ENCODE measurements at regions not wholly inside any gene's neighbourhood (a gene's known extent, or its start where the extent isn't known, plus 50 kb on each side); places are given as distances from the start of the nearest gene placed in this dataset.

DNA sequence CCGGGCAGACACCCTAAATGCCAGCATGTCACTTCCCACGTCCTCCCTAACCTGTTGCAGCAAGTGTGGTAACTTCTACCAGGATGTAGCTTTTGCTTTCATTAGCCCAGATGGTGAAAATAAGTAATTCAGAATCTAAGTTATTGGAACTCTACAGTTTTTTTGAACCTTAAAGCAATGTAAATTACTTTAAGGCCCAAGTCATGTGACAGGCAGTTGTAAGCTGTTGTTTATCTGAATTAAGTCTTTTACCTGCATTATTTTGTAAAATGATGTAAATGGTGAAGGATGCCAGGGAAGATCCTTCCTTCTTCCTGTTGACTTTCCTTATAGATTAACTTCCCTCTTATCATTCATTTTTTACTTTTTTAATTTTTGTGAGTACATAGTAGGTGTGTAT is 670.2 kb downstream of the SEMA5A start:
- Histone ChIP-seq H3K36me3 (ENCODE audit: insufficient read depth, low read length) (no peaks in the 10 kb centered on the region), H3K4me1 (ENCODE audit: insufficient read depth, low read length) (no peaks in the 10 kb centered on the region), H3K27me3 (ENCODE audit: insufficient read depth, low read length) (no peaks in the 10 kb centered on the region), H3K4me3 (ENCODE audit: low read length in 2 of 2) (no peak overlapping the region), H3K27ac (ENCODE audit: low read depth, low read length) (no peak overlapping the region), H3K9me3 (ENCODE audit: control insufficient read depth in 1 of 2, low read length in 2 of 2) (peaks cover 0 to 5% of the 10 kb centered on the region in 2 donors)
- H3K36me3 Mint-ChIP-seq = no peaks in the 10 kb centered on the region
- ChIA-PET POLR2A (ENCODE audit: partially characterized antibody) (no interaction called here), CTCF (ENCODE audit: partially characterized antibody) (no interaction called here)
- H3K27me3 Mint-ChIP-seq = no peaks in the 10 kb centered on the region
- no peaks in the 10 kb centered on the region for H3K4me1 Mint-ChIP-seq
- no peak overlapping the region for H3K27ac Mint-ChIP-seq
- no peak overlapping the region for H3K4me3 Mint-ChIP-seq
- intact Hi-C loops (cut with micrococcal nuclease) = no loop called here
- peaks cover 2 to 12% (median 8%) of the 10 kb centered on the region in 8 donors for H3K9me3 Mint-ChIP-seq
- no peak for DNase-seq

DNA sequence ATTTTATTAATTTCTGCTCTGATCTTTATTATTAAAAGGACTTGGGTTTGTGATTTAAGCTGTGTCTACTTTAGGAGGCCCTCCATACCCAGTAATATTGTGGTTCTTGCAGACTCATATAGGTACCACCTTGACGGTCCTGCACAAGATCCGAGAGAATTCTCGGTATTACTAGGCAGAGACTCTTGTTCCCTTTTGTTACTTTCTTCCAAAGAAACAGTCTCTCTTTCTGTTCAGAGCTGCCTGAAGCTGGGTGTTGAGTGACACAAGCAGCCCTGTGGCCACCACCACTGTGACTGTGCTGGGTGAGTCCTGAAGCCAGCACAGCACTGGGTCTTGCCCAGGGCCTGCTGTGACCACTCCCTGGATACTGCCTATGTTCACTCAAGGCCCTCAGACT is 666.6 kb downstream of the SEMA5A start:
- Histone ChIP-seq H3K27ac (ENCODE audit: low read depth, low read length) (no peak overlapping the region), H3K36me3 (ENCODE audit: insufficient read depth, low read length) (no peaks in the 10 kb centered on the region), H3K4me3 (ENCODE audit: low read length in 2 of 2) (no peak overlapping the region), H3K27me3 (ENCODE audit: insufficient read depth, low read length) (no peaks in the 10 kb centered on the region), H3K4me1 (ENCODE audit: insufficient read depth, low read length) (no peaks in the 10 kb centered on the region), H3K9me3 (ENCODE audit: control insufficient read depth in 1 of 2, low read length in 2 of 2) (peaks cover 0 to 5% of the 10 kb centered on the region in 2 donors)
- H3K27me3 Mint-ChIP-seq = no peaks in the 10 kb centered on the region
- peaks cover 3 to 21% (median 9%) of the 10 kb centered on the region in 8 donors for H3K9me3 Mint-ChIP-seq
- no peak overlapping the region for H3K27ac Mint-ChIP-seq
- intact Hi-C loops (cut with micrococcal nuclease) = no loop called here
- ChIA-PET POLR2A (ENCODE audit: partially characterized antibody) (no interaction called here), CTCF (ENCODE audit: partially characterized antibody) (no interaction called here)
- no peak overlapping the region for H3K4me3 Mint-ChIP-seq
- no peaks in the 10 kb centered on the region for H3K36me3 Mint-ChIP-seq
- no peak for DNase-seq
- H3K4me1 Mint-ChIP-seq = no peaks in the 10 kb centered on the region

DNA sequence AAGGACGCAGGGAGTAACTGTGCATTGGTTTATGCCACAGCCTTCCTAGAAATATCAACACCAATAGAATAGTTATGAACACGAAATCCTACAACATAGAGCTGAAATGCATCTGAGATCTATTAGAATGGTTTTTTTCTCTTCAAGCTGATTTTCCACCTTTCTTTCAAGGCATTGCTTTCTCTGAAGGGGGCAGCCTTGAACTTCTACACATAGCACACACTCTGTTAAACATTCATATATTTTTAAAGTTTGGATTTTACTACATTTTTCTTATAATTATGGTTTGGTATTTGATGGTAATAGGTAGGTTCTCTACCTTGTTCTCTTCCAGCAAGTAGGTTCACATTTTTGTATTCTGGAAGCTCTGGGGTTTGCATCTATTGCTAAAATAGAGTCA is 661.8 kb downstream of the SEMA5A start:
- Mint-ChIP-seq H3K4me1 (no peaks in the 10 kb centered on the region), H3K27me3 (no peaks in the 10 kb centered on the region), H3K4me3 (no peak overlapping the region), H3K36me3 (no peaks in the 10 kb centered on the region), H3K9me3 (peaks cover 0 to 20% (median 9%) of the 10 kb centered on the region in 8 donors), H3K27ac (no peak overlapping the region)
- no peak for DNase-seq
- CTCF ChIA-PET (ENCODE audit: partially characterized antibody) = no interaction called here
- intact Hi-C loops (cut with micrococcal nuclease) = no loop called here
- H3K4me1 ChIP-seq (ENCODE audit: insufficient read depth, low read length) = no peaks in the 10 kb centered on the region
- no peaks in the 10 kb centered on the region for H3K36me3 ChIP-seq (ENCODE audit: insufficient read depth, low read length)
- POLR2A ChIA-PET (ENCODE audit: partially characterized antibody) = no interaction called here
- H3K27ac ChIP-seq (ENCODE audit: low read depth, low read length) = no peak overlapping the region
- H3K4me3 ChIP-seq (ENCODE audit: low read length in 2 of 2) = no peak overlapping the region
- no peaks in the 10 kb centered on the region for H3K9me3 ChIP-seq (ENCODE audit: control insufficient read depth in 1 of 2, low read length in 2 of 2)
- no peaks in the 10 kb centered on the region for H3K27me3 ChIP-seq (ENCODE audit: insufficient read depth, low read length)

DNA sequence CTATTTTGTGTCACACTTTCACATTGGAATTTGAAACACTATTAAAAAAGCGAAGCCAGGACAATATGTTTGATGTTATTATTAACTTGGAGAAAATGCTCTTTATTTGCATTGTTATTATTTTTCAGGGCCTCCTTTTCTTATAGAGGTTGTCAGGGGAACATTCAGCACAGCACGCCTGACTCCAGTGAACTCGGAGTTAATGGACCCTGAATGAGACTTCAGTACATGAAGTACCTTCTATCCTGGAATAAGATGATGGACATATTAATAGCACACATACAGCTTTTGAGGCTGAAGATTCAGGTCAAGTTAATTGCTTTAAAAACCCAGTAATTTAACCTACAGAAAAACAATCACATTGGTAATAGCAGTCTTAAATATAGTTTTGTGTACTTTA is 652.9 kb downstream of the SEMA5A start:
- H3K9me3 Mint-ChIP-seq = peaks cover 0 to 11% (median 4%) of the 10 kb centered on the region in 8 donors
- H3K36me3 ChIP-seq (ENCODE audit: insufficient read depth, low read length) = no peaks in the 10 kb centered on the region
- H3K27ac ChIP-seq (ENCODE audit: low read depth, low read length) = no peak overlapping the region
- H3K4me1 Mint-ChIP-seq = no peaks in the 10 kb centered on the region
- H3K4me1 ChIP-seq (ENCODE audit: insufficient read depth, low read length) = no peaks in the 10 kb centered on the region
- ChIA-PET CTCF (ENCODE audit: partially characterized antibody) (no interaction called here), POLR2A (ENCODE audit: partially characterized antibody) (no interaction called here)
- H3K9me3 ChIP-seq (ENCODE audit: control insufficient read depth in 1 of 2, low read length in 2 of 2) = no peaks in the 10 kb centered on the region
- no peaks in the 10 kb centered on the region for H3K27me3 ChIP-seq (ENCODE audit: insufficient read depth, low read length)
- H3K27me3 Mint-ChIP-seq = no peaks in the 10 kb centered on the region
- H3K4me3 ChIP-seq (ENCODE audit: low read length in 2 of 2) = no peak overlapping the region
- intact Hi-C loops (cut with micrococcal nuclease) = no loop called here
- H3K27ac Mint-ChIP-seq = no peak overlapping the region
- no peak for DNase-seq
- H3K4me3 Mint-ChIP-seq = no peak overlapping the region
- no peaks in the 10 kb centered on the region for H3K36me3 Mint-ChIP-seq

DNA sequence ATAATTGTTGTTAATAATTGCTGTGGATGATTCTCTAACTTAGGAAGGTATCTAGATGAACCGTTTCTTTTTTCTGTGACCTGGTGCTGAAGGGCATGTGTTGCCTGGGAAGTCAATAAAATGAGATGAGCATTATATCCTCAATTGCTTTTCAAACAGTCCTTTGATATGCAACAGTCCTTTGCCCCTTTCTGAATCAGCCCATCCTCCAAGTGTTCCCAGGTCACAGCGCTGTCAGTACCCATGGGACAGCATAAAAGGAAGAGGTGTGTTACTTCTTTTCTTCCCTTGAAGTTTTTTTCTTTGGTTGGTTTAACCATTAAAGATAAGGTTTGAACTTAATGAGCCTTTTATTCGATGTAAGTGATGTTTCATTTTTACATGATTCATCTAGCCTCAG is 651.8 kb downstream of the SEMA5A start:
- no peaks in the 10 kb centered on the region for H3K36me3 ChIP-seq (ENCODE audit: insufficient read depth, low read length)
- Mint-ChIP-seq H3K36me3 (no peaks in the 10 kb centered on the region), H3K27ac (no peak overlapping the region), H3K27me3 (no peaks in the 10 kb centered on the region), H3K9me3 (peaks cover 0 to 11% (median 5%) of the 10 kb centered on the region in 8 donors), H3K4me3 (no peak overlapping the region), H3K4me1 (no peaks in the 10 kb centered on the region)
- no peaks in the 10 kb centered on the region for H3K4me1 ChIP-seq (ENCODE audit: insufficient read depth, low read length)
- no peak overlapping the region for H3K4me3 ChIP-seq (ENCODE audit: low read length in 2 of 2)
- ChIA-PET POLR2A (ENCODE audit: partially characterized antibody) (no interaction called here), CTCF (ENCODE audit: partially characterized antibody) (no interaction called here)
- no peak for DNase-seq
- no peaks in the 10 kb centered on the region for H3K9me3 ChIP-seq (ENCODE audit: control insufficient read depth in 1 of 2, low read length in 2 of 2)
- H3K27me3 ChIP-seq (ENCODE audit: insufficient read depth, low read length) = no peaks in the 10 kb centered on the region
- intact Hi-C loops (cut with micrococcal nuclease) = no loop called here
- H3K27ac ChIP-seq (ENCODE audit: low read depth, low read length) = no peak overlapping the region

DNA sequence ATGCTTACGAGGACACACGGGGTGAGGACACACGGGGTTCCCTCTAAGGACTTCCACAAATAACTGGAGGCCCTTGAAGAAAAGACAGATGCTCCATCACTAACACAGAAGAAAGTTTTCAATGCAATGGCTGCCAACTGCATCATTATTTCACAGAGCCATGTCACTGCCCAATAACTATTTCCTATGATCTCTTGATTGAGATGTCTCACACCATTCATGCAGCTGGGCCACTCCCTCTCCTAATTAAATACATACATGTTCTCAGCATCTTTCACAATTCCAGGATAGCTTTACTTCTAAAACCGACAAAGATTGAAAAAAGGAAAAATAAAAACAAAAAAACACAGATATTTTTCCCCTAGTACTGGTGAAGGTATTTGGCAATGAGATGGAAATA is 650.8 kb downstream of the SEMA5A start:
- Mint-ChIP-seq H3K36me3 (no peaks in the 10 kb centered on the region), H3K27me3 (no peaks in the 10 kb centered on the region), H3K27ac (no peak overlapping the region), H3K4me1 (no peaks in the 10 kb centered on the region), H3K9me3 (peaks cover 0 to 11% (median 5%) of the 10 kb centered on the region in 8 donors), H3K4me3 (no peak overlapping the region)
- Histone ChIP-seq H3K27me3 (ENCODE audit: insufficient read depth, low read length) (no peaks in the 10 kb centered on the region), H3K4me1 (ENCODE audit: insufficient read depth, low read length) (no peaks in the 10 kb centered on the region), H3K27ac (ENCODE audit: low read depth, low read length) (no peak overlapping the region), H3K4me3 (ENCODE audit: low read length in 2 of 2) (no peak overlapping the region), H3K36me3 (ENCODE audit: insufficient read depth, low read length) (no peaks in the 10 kb centered on the region), H3K9me3 (ENCODE audit: control insufficient read depth in 1 of 2, low read length in 2 of 2) (no peaks in the 10 kb centered on the region)
- CTCF ChIA-PET (ENCODE audit: partially characterized antibody) = no interaction called here
- POLR2A ChIA-PET (ENCODE audit: partially characterized antibody) = no interaction called here
- intact Hi-C loops (cut with micrococcal nuclease) = no loop called here
- DNase-seq = no peak

DNA sequence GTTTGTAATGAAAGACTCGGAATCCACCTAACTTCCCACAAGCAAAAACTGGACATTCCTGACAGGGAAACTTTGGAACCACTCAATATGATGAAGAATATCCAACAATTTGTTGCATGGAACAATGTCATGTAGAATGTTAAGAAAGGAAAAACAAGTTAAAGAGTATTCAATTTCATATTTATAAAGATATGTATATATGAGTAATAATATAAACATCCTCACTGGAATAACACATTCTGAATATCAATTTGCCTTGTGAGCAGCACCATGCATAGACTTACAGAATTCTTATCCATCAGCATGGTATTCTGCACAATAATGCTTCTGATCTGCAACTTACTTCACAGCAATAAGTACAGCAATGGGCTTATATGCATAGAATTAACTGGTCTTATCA is 650.3 kb downstream of the SEMA5A start:
- intact Hi-C loops (cut with micrococcal nuclease) = no loop called here
- ChIA-PET POLR2A (ENCODE audit: partially characterized antibody) (no interaction called here), CTCF (ENCODE audit: partially characterized antibody) (no interaction called here)
- Mint-ChIP-seq H3K36me3 (no peaks in the 10 kb centered on the region), H3K27me3 (no peaks in the 10 kb centered on the region), H3K4me3 (no peak overlapping the region), H3K9me3 (peaks cover 0 to 11% (median 5%) of the 10 kb centered on the region in 8 donors), H3K4me1 (no peaks in the 10 kb centered on the region), H3K27ac (no peak overlapping the region)
- Histone ChIP-seq H3K36me3 (ENCODE audit: insufficient read depth, low read length) (no peaks in the 10 kb centered on the region), H3K4me3 (ENCODE audit: low read length in 2 of 2) (no peak overlapping the region), H3K9me3 (ENCODE audit: control insufficient read depth in 1 of 2, low read length in 2 of 2) (no peaks in the 10 kb centered on the region), H3K4me1 (ENCODE audit: insufficient read depth, low read length) (no peaks in the 10 kb centered on the region), H3K27me3 (ENCODE audit: insufficient read depth, low read length) (no peaks in the 10 kb centered on the region), H3K27ac (ENCODE audit: low read depth, low read length) (no peak overlapping the region)
- DNase-seq = no peak

DNA sequence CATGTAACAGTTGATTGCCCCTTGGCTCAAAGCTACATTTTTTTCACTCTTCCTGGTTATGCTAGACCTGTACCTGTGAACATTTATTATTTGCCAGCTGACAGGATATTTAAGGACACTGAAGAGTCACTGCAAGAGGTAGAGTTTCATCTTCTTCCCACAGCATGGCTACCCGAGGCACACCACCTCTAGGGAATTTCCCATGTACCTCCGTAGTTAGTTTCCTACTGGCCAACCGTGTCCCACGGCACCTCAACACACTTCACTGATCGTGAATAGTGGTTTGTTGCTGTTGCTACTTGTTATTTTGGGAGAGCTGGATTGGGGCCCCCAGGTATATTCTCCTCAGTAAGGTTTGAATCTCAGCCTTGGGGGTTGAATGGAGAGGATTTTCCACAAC is 648.6 kb downstream of the SEMA5A start:
- Mint-ChIP-seq H3K27me3 (no peaks in the 10 kb centered on the region), H3K4me1 (no peaks in the 10 kb centered on the region), H3K36me3 (no peaks in the 10 kb centered on the region), H3K27ac (no peak overlapping the region), H3K9me3 (peaks cover 0 to 6% (median 3%) of the 10 kb centered on the region in 8 donors), H3K4me3 (no peak overlapping the region)
- no peak overlapping the region for H3K4me3 ChIP-seq (ENCODE audit: low read length in 2 of 2)
- no peaks in the 10 kb centered on the region for H3K9me3 ChIP-seq (ENCODE audit: control insufficient read depth in 1 of 2, low read length in 2 of 2)
- CTCF ChIA-PET (ENCODE audit: partially characterized antibody) = no interaction called here
- no peak for DNase-seq
- intact Hi-C loops (cut with micrococcal nuclease) = no loop called here
- no peaks in the 10 kb centered on the region for H3K27me3 ChIP-seq (ENCODE audit: insufficient read depth, low read length)
- H3K27ac ChIP-seq (ENCODE audit: low read depth, low read length) = no peak overlapping the region
- H3K4me1 ChIP-seq (ENCODE audit: insufficient read depth, low read length) = no peaks in the 10 kb centered on the region
- no peaks in the 10 kb centered on the region for H3K36me3 ChIP-seq (ENCODE audit: insufficient read depth, low read length)
- POLR2A ChIA-PET (ENCODE audit: partially characterized antibody) = no interaction called here

All from CD4-positive, alpha-beta memory T cell (primary cell).